OCI-LY3 (cell line): ENCODE measurements at regions not wholly inside any gene's neighbourhood (a gene's known extent, or its start where the extent isn't known, plus 50 kb on each side); places are given as distances from the start of the nearest gene placed in this dataset.

Experiments used
- H2AFZ ChIP-seq: fragments of 200-600, 300-600 bp; shearing (Covaris generic); 2 replicates; pipeline ENCODE4 v1.6.0; 2014; ENCODE audit warnings: antibody characterized with exemption, low read depth, low read length
- H3K27ac ChIP-seq: fragments of 200-600, 300-600 bp; sonication (generic); 2 replicates; pipeline ENCODE4 v1.5.1; 2014; ENCODE audit warnings: mild to moderate bottlenecking, low read length, moderate library complexity, mixed read lengths
- H3K27me3 ChIP-seq: fragments of 200-600, 300-600 bp; sonication (generic); 2 replicates; pipeline ENCODE4 v1.6.1; 2014; ENCODE audit warnings: low read depth, low read length, mixed read lengths
- H3K36me3 ChIP-seq: fragments of 200-600, 300-600 bp; sonication (generic); replicated peaks from 2 replicates; pipeline ENCODE3; 2014; ENCODE audit warnings: low read depth, low read length, mixed read lengths
- H3K4me1 ChIP-seq: fragments of 300-600, 200-600 bp; sonication (generic); 2 replicates; pipeline ENCODE4 v1.6.1; 2014; ENCODE audit warnings: low read length, mixed read lengths
- H3K4me2 ChIP-seq: fragments of 200-600, 300-600 bp; sonication (generic); 2 replicates; pipeline ENCODE4 v1.6.1; 2014; ENCODE audit warnings: low read length, mixed read lengths
- H3K4me3 ChIP-seq: fragments of 300-600, 200-600 bp; sonication (generic); 2 replicates; pipeline ENCODE4 v1.5.1; 2014; ENCODE audit warnings: antibody characterized with exemption, mild to moderate bottlenecking, low read length, moderate library complexity
- H3K79me2 ChIP-seq: fragments of 300-600, 200-600 bp; shearing (Covaris generic); 2 replicates; pipeline ENCODE4 v1.6.1; 2014; ENCODE audit warnings: mild to moderate bottlenecking, low read length, mixed read lengths
- H3K9ac ChIP-seq: fragments of 300-600, 200-600 bp; shearing (Covaris generic); 2 replicates; pipeline ENCODE4 v1.6.0; 2014; ENCODE audit warnings: mild to moderate bottlenecking, low read length, moderate library complexity
- H3K9me3 ChIP-seq: fragments of 200-600, 300-600 bp; shearing (Covaris generic); 2 replicates; pipeline ENCODE4 v1.6.1; 2014; ENCODE audit warnings: low read length, mixed read lengths; ENCODE audit not compliant: insufficient read depth
- H4K20me1 ChIP-seq: fragments of 200-600, 300-600 bp; sonication (generic); 2 replicates; pipeline ENCODE4 v1.6.1; 2016; ENCODE audit warnings: low read length, mixed read lengths; ENCODE audit not compliant: insufficient read depth
- EZH2phosphoT487 ChIP-seq: fragments of 200-600 bp; shearing (Covaris generic); IDR thresholded peaks from 2 replicates; pipeline ENCODE4 v1.6.1; 2018; ENCODE audit warnings: antibody characterized with exemption, mixed run types, low read depth
- TF ChIP-seq, protein P1 (sequence below): fragments of 200-600, 300-600 bp; sonication (generic); IDR thresholded peaks from 2 replicates; pipeline ENCODE4 v1.5.1; 2014; ENCODE audit warnings: antibody characterized with exemption, low read length, low read depth

DNA sequence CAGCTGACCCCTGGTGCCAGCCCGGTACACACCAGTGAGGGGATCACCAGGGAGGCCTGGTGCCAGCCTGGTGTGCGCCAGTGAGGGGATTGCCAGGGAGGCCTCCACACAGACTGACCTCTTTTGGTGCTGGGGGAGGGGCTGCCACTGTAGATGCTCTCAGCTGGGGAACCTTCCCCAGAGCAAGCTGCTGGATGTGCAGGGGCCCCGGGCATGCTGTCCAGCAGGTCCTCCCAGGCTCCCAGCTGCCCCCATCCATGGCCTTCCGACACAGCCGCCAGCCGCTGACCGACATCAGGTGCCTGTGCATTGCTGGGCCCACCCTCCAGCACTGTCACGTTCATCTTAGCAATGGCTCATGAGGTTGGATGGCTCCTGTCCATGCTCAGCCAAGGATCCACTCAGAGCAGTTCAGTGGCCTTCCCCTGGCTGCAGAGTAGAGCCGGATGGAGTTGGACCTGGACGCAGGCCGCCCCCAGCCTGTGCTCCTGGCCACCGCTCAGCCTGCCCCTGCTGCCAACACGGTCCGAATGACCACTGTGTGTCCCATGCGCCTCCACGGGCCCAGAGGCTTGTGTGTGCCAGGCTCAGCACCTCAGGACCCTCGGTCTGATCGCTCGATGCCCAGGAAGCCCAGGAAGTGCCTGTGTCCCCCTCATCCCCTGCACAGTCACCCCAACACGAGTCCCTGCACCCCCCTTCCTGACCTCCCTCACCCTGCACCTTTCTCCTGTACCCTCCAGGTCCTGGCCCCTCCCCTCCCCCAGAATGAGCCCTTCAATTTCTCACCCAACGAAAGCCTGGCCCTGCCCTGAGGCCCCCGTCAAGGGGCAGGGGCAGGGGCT is 95.7 kb downstream of the YTHDF1 start:
- Histone ChIP-seq H4K20me1 (no peaks in the 10 kb centered on the region), H2AFZ (no peak overlapping the region), H3K4me3 (no peak overlapping the region), H3K4me2 (no peak overlapping the region), H3K4me1 (no peaks in the 10 kb centered on the region), H3K27me3 (no peaks in the 10 kb centered on the region), H3K9me3 (no peaks in the 10 kb centered on the region), H3K9ac (no peak overlapping the region), H3K27ac (no peak overlapping the region), H3K79me2 (no peaks in the 10 kb centered on the region), H3K36me3 (no peaks in the 10 kb centered on the region)
- TF ChIP-seq EZH2phosphoT487 = no peak
- TF ChIP-seq, protein P1, sequence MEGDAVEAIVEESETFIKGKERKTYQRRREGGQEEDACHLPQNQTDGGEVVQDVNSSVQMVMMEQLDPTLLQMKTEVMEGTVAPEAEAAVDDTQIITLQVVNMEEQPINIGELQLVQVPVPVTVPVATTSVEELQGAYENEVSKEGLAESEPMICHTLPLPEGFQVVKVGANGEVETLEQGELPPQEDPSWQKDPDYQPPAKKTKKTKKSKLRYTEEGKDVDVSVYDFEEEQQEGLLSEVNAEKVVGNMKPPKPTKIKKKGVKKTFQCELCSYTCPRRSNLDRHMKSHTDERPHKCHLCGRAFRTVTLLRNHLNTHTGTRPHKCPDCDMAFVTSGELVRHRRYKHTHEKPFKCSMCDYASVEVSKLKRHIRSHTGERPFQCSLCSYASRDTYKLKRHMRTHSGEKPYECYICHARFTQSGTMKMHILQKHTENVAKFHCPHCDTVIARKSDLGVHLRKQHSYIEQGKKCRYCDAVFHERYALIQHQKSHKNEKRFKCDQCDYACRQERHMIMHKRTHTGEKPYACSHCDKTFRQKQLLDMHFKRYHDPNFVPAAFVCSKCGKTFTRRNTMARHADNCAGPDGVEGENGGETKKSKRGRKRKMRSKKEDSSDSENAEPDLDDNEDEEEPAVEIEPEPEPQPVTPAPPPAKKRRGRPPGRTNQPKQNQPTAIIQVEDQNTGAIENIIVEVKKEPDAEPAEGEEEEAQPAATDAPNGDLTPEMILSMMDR = no peak

DNA sequence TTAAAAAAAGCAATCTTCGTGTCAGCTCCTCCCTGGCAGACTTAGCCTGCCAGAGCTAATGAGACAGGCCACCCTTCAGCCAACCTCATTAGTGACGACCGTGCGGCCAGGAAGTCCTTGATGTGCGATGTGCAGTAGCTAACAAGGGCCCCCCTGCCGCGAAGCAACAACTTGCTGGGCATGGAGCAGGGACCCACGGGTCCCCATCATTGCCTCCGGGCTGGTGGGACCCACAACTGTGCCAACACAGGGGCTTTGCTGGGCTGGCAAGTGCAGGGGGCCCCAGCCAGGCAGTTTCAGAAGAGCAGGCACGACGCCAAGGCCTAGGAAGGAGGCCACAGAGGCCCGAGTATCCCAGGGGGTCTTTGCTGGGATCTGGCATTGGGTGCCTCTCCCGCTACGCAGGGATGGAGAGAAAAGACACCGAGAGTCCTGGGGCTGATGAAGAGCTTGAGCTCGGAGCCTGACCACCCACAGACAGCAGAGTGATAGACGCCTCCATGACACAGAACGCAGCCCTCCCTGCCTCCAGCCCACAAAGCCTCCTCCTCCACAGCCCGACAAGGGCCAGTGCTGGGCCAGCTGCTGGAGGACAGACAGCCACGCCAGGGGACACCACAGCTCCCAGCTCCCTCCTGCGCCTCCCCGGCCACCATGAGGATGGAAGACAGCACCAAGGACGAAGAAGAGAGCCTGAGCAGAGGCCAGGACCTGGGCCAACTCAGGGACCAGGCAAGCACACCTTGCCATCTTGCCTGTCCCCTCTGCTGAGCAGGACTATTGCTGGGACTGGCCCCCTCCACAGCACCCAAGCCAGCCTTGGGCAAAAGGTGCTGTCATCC is 96.6 kb downstream of the YTHDF1 start:
- H2AFZ ChIP-seq = no peak overlapping the region
- no peaks in the 10 kb centered on the region for H3K4me1 ChIP-seq
- no peaks in the 10 kb centered on the region for H4K20me1 ChIP-seq
- H3K27me3 ChIP-seq = no peaks in the 10 kb centered on the region
- TF ChIP-seq, protein P1 = no peak
- TF ChIP-seq EZH2phosphoT487 = no peak
- H3K9ac ChIP-seq = no peak overlapping the region
- H3K9me3 ChIP-seq = no peaks in the 10 kb centered on the region
- no peak overlapping the region for H3K4me3 ChIP-seq
- H3K79me2 ChIP-seq = no peaks in the 10 kb centered on the region
- H3K4me2 ChIP-seq = no peak overlapping the region
- no peak overlapping the region for H3K27ac ChIP-seq
- no peaks in the 10 kb centered on the region for H3K36me3 ChIP-seq

DNA sequence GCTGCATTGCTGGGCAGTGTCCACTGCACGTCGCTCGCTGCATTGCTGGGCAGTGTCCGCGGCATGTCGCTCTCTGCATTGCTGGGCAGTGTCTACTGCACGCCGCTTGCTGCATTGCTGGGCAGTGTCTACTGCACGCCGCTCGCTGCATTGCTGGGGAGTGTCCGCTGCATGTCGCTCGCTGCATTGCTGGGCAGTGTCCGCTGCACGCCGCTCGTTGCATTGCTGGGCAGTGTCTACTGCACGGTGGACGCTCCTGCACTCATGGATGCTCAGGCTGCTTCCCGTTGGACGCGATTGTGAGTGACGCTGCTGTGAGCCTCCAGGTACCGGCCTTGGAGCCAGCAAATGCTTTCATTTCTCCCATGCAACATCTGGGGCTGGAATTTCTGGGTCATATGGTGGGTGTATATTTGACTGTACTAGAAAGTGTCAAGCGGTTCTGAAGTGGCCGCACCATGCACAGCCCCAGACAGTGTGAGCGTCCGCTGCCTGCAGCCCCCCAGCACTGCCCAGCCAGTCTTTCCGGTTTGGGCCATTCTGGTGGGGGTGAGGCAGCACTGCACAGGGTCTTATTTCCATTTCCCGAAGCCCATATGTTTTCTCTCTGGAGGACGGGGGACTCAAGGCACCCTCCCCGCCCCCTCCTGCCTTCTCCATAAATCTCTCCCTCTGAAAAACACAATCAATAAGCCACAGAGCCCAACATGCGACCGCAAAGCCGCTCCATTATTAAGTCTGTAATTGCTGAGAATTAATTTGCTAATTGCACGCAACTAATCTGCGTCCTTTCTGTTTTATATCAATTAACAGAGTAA is 97.4 kb downstream of the YTHDF1 start:
- no peaks in the 10 kb centered on the region for H3K27me3 ChIP-seq
- no peaks in the 10 kb centered on the region for H3K4me1 ChIP-seq
- no peak overlapping the region for H3K4me2 ChIP-seq
- H2AFZ ChIP-seq = no peak overlapping the region
- no peaks in the 10 kb centered on the region for H3K79me2 ChIP-seq
- no peaks in the 10 kb centered on the region for H4K20me1 ChIP-seq
- H3K27ac ChIP-seq = no peak overlapping the region
- no peaks in the 10 kb centered on the region for H3K9me3 ChIP-seq
- TF ChIP-seq EZH2phosphoT487 = no peak
- TF ChIP-seq, protein P1 = no peak
- H3K36me3 ChIP-seq = no peaks in the 10 kb centered on the region
- no peak overlapping the region for H3K4me3 ChIP-seq
- no peak overlapping the region for H3K9ac ChIP-seq
